ENCODE measurements at regions not wholly inside any gene's neighbourhood (a gene's known extent, or its start where the extent isn't known, plus 50 kb on each side); places are given as distances from the start of the nearest gene placed in this dataset.

DNA sequence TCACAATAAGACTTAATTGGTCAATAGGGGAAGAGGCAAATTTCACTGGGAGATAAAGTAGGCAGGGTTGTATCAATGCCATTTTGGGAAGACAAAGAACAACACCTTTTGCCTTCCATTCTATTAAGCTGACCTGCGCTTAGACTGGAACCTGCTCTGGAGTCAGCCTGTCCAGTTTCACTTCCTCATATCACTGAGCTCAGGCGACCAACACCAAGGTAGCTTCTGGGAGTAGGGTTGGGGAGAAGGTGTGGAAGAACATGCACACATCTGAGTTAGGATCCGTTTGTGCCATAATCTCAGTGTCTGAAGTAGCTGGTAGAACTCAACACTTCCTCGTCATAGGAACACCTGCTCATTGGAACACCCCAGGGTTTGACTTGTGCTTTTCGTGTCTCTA lies 527.4 kb upstream of the IGFBP3 start:
- DNase-seq (ENCODE audit: low spot score in 2 of 2) (no peak), FAIRE-seq (no peak)

DNA sequence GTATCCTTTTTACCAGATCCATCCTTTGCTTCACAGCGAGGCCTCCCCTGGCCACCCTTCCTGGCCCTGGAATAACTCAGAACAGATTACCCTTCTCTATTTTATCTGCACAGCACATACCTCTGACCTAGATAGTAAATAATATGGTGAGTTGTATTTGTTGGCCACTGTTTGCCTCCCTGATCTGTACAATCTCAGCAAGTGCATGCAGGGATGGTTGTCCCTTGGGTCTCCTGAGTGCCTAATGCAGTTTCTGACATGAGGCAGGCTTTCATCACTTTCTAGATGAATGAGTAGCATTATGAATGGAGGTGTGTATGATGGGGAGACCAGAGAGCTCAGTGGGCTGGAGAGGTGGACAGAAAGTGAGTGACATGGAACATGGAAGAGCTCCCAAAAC lies 525.1 kb upstream of the IGFBP3 start:
- no peak for FAIRE-seq
- DNase-seq (ENCODE audit: low spot score in 2 of 2), result no peak

GRCh38 chr7:46444256-46444655 lies 523.2 kb upstream of the IGFBP3 start:
- FAIRE-seq, result no peak
- DNase-seq (ENCODE audit: low spot score in 2 of 2), result no peak

DNA sequence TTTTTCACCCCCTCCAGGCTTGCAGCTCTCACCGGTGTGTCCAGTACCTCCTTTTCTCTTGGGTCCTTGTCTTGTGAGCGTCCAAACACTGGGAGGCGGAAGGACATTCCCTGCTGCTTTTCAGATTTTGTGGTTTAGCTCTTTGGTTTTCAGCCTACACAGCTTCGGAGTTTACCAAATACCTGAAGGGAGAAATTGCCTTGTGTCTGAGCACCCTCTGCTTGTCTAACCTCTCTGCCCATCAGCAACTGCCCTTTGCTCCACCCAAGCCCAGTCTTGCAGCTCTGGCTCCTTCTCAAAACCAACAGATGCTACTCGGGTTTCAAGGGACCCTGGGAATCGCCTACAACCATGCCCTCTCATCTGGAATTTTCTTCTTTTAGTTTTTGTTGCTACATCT lies 519.1 kb upstream of the IGFBP3 start:
- DNase-seq (ENCODE audit: low spot score in 2 of 2) (no peak), FAIRE-seq (no peak)

DNA sequence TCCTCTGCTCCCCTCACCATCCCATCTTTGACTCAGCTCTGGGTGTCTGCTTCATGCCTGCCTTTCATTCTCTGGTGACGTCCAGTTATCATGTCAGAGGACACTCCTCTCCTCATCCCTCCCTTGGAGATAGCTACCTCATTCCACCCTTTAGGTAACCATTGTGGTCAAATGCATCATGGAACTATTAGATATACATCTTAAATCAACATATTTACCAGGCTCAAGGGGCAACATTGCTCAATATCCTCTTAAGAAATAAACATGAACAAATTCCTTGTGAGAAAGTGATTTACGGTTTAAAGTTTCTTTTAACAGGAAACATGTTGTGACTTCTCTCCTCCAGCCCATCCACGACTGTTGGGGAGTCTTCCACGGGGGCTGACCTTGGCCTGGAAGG lies 511.6 kb upstream of the IGFBP3 start:
- DNase-seq (ENCODE audit: low spot score in 2 of 2) (no peak), FAIRE-seq (no peak)

DNA sequence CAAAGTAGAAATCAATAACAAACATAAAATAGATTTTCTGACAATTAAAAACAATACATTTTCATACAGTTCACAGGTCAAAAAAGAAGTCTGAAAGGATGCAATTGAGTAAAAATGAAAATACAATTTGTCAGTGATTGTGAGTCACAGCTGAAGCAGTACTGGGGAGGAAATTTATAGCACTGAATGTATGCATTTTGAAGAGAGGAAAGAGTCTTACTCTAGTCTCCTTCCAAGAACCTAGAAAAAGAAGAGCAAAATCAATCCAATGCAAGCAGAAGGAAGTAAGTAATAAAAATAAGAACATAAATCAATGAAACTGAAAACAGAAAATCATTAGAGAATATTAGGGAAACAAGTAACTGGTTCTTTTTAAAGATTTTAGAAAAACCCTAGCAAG lies 507.2 kb upstream of the IGFBP3 start:
- no peak for DNase-seq (ENCODE audit: low spot score in 2 of 2)
- no peak for FAIRE-seq

GRCh38 chr7:46424934-46425333 lies 503.9 kb upstream of the IGFBP3 start:
- no peak for DNase-seq (ENCODE audit: low spot score in 2 of 2)

GRCh38 chr7:46421441-46422230 lies 500.6 kb upstream of the IGFBP3 start:
- FAIRE-seq, result no peak
- no peak for DNase-seq (ENCODE audit: low spot score in 2 of 2)

More at GRCh38 chr7:46424934-46425333, 503.9 kb upstream of the IGFBP3 start:
- no peak for FAIRE-seq

GRCh38 chr7:46414946-46415345 lies 493.9 kb upstream of the IGFBP3 start:
- DNase-seq (ENCODE audit: low spot score in 2 of 2) (no peak), FAIRE-seq (no peak)

GRCh38 chr7:46411236-46411635 lies 490.2 kb upstream of the IGFBP3 start:
- no peak for DNase-seq (ENCODE audit: low spot score in 2 of 2)
- no peak for FAIRE-seq

DNA sequence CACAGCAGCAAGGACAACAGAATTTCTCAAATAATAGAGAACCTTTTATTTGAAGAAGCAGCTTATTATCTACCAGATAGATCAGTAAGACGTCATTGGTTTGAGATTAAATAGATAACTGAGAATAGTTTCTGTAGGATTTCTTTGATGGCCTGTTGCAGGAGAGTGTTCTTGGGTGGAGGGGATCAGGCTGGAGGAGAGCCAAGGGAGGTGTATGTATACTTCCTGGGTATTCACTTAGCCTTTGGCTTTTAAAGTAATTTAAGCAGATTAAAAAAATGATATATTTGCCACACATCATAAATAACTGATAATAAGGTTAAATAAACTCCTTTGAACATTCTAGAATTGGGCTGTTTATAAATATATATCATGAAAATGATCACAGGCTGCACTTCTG lies 486.1 kb upstream of the IGFBP3 start:
- FAIRE-seq (no peak), DNase-seq (ENCODE audit: low spot score in 2 of 2) (no peak)

DNA sequence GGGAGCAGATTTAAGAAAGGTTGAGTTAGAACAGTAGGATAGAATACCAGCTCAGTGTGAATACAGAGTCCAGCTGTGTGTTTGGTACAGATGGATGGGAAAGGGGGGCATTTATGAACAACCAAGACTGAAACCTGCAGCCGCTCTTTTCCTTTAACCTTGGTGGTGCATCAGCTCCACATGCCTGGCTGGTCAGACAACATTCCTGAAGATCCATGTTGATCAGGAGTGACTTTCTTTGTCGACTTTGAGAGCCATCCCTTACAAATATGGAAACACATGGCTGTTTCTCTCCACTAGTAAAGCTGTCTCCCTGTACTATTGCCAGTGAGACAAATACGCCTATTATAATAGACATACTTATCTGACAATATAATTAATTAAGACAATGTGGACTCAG lies 476.5 kb upstream of the IGFBP3 start:
- DNase-seq (ENCODE audit: low spot score in 2 of 2) (no peak), FAIRE-seq (no peak)

DNA sequence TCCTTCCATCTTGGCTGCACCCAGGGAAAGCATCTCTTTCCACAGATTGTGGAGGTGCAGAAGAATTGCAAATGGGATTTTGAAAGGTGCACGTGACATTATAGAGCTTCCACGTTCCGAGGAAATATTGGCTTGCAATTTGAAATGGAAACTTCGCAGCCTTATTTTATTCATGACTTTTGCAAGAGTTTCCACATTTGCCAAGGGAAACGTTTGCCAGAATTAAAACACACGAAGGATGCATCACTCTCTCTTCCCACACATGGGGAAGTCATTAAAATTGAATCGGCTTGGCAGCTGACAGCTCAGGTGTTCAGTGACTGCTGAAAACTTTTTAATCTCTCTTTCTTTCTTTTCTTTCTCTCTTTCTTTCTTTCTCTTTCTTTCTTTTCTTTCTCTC lies 475.4 kb upstream of the IGFBP3 start:
- no peak for FAIRE-seq
- DNase-seq (ENCODE audit: low spot score in 2 of 2), result no peak

DNA sequence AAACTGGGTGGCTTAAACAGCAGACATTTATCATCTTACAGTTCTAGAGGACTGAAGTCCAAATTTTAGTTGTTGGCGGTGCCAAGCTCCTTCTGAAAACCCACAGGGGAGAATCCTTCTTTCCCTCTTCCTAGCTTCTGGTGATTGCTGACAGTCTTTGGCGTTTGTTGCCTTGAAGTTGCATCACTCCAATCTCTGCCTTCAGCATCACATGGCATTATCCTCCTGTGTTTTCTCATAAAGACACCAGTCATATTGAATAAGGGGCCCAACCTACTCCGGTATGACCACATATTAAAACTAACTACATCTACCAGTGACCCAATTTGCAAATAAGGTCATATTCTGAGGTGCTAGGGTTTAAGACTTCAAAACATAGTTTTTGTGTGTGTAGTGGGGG lies 472.1 kb upstream of the IGFBP3 start:
- DNase-seq (ENCODE audit: low spot score in 2 of 2) (no peak), FAIRE-seq (no peak)

GRCh38 chr7:46391231-46392201 lies 470.4 kb upstream of the IGFBP3 start:
- no peak for DNase-seq (ENCODE audit: low spot score in 2 of 2)
- FAIRE-seq, result no peak

DNA sequence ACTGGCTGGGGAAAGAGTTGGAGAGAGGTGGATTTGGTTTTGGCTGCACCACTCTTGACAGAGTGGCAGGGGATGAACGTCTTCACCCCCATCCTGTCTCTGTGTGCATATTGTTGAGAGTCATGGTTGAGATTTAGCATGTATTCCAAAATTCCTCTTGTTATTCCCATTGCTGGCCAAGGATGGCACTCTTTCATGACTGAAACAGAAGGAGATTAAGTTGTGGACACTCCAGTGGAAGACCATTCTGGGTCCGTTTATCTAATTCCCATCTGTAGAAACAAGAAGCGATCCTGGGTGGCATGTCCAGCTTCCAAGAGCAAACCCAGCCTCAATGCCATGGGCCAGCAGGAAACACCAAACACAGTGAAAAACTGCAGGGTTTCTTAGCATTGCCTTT lies 469.0 kb upstream of the IGFBP3 start:
- DNase-seq (ENCODE audit: low spot score in 2 of 2) (no peak), FAIRE-seq (no peak)

- FAIRE-seq (no peak), DNase-seq (ENCODE audit: low spot score in 2 of 2) (no peak)
Measured at GRCh38 chr7:46389146-46389545, 468.1 kb upstream of the IGFBP3 start.

- no peak for DNase-seq (ENCODE audit: low spot score in 2 of 2)
- no peak for FAIRE-seq
Measured at GRCh38 chr7:46387646-46388045, 466.6 kb upstream of the IGFBP3 start.

DNA sequence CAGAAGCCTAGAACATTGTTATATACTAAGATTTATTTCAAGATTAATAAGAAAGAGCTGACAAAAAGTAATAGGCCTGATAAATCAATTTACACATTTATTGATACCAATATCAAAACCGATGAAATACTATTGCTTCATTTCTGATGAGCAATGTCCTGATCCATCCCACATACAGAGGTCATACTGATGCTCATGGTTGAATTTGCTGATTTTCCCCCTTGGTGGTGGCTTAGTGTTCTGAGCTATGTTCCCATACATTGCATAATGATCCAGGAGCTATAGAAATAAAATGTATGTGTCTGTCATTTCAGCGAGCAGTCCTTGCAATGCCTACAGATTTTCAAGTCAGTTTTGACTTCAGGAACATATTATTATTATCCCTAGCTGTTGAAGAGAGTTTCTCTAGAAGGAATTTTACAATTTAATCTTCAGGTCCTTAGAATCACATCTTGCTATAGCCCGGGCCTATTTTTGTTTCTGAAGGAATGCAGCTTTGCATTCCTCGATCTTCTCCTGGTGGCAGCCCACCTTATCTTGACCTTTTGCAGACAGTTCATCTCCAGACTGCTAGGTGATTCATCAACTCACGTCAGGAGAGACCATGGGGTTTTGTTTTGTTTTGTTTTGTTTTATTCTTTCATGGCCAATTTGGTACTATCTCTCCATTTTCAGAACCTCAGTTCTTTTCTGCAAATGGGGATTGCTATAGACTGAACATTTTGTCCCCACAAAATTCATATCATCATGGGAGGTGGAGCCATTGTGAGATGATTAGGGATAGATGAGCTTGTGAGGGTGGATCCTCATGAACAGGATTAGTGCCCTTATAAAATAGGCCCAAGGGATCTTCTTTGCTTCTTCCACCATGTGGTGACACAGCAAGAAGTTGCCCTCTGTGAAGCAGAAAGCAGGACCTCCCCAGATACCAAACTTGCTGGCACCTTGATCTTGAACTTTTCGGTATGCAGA lies 465.6 kb upstream of the IGFBP3 start:
- FAIRE-seq (no peak), DNase-seq (ENCODE audit: low spot score in 2 of 2) (no peak)

GRCh38 chr7:46385662-46386309 lies 464.7 kb upstream of the IGFBP3 start:
- DNase-seq (ENCODE audit: low spot score in 2 of 2) (no peak), FAIRE-seq (peak; percentile 95)

All from frontal cortex (tissue), 3 donors.